ENCODE measurements at regions not wholly inside any gene's neighbourhood (a gene's known extent, or its start where the extent isn't known, plus 50 kb on each side); places are given as distances from the start of the nearest gene placed in this dataset.

GRCh38 chr9:13351778-13352386 lies 72.4 kb upstream of the MPDZ start:
- Histone ChIP-seq H3K4me3 (ENCODE audit: low read length) (no peak overlapping the region), H3K9ac (ENCODE audit: extremely low read depth, low read length, poor library complexity, severe bottlenecking) (no peak overlapping the region), H3K4me1 (ENCODE audit: control insufficient read depth, insufficient read depth, low read length) (no peaks in the 10 kb centered on the region), H3K36me3 (ENCODE audit: control insufficient read depth, insufficient read depth, low read length) (no peaks in the 10 kb centered on the region), H3K27me3 (ENCODE audit: control insufficient read depth, insufficient read depth, low read length, poor library complexity, severe bottlenecking) (no peaks in the 10 kb centered on the region), H3K9me3 (ENCODE audit: control insufficient read depth, low read length) (no peaks in the 10 kb centered on the region), H3K27ac (ENCODE audit: low read depth, low read length) (no peak overlapping the region)
- Mint-ChIP-seq H3K36me3 (ENCODE audit: low read depth) (no peaks in the 10 kb centered on the region), H3K27ac (no peak overlapping the region), H3K9me3 (no peaks in the 10 kb centered on the region), H3K4me3 (no peak overlapping the region), H3K27me3 (ENCODE audit: insufficient read depth) (no peaks in the 10 kb centered on the region), H3K4me1 (no peaks in the 10 kb centered on the region)
- DNase-seq, result no peak
- 19% methylated on average over 3 of the region's 3 CpGs; no CpG with 5 or more reads in 1 of the 2 experiments for WGBS, 2 experiments (ENCODE audit: insufficient coverage in 1 of 2, insufficient read length in 1 of 2)
- peak; percentile 87 for TF ChIP-seq CTCF (conservative IDR thresholded peaks at IDR 0.05)

GRCh38 chr9:13332571-13332970 lies 53.1 kb upstream of the MPDZ start:
- no peaks in the 10 kb centered on the region for H3K4me1 Mint-ChIP-seq
- no peak for TF ChIP-seq CTCF (conservative IDR thresholded peaks at IDR 0.05)
- no peak for DNase-seq
- WGBS, 2 experiments (ENCODE audit: insufficient coverage in 1 of 2, insufficient read length in 1 of 2), result 69% methylated on average over 1 of the region's 2 CpGs; no CpG with 5 or more reads in 1 of the 2 experiments
- H3K9ac ChIP-seq (ENCODE audit: extremely low read depth, low read length, poor library complexity, severe bottlenecking), result no peak overlapping the region
- H3K9me3 ChIP-seq (ENCODE audit: control insufficient read depth, low read length), result no peaks in the 10 kb centered on the region
- H3K4me3 ChIP-seq (ENCODE audit: low read length), result no peak overlapping the region
- no peak overlapping the region for H3K27ac Mint-ChIP-seq
- H3K9me3 Mint-ChIP-seq, result no peaks in the 10 kb centered on the region
- H3K36me3 ChIP-seq (ENCODE audit: control insufficient read depth, insufficient read depth, low read length), result no peaks in the 10 kb centered on the region
- H3K27me3 Mint-ChIP-seq (ENCODE audit: insufficient read depth), result no peaks in the 10 kb centered on the region
- no peak overlapping the region for H3K4me3 Mint-ChIP-seq
- H3K27ac ChIP-seq (ENCODE audit: low read depth, low read length), result no peak overlapping the region
- H3K27me3 ChIP-seq (ENCODE audit: control insufficient read depth, insufficient read depth, low read length, poor library complexity, severe bottlenecking), result no peaks in the 10 kb centered on the region
- no peaks in the 10 kb centered on the region for H3K36me3 Mint-ChIP-seq (ENCODE audit: low read depth)
- H3K4me1 ChIP-seq (ENCODE audit: control insufficient read depth, insufficient read depth, low read length), result no peaks in the 10 kb centered on the region

- H3K9me3 ChIP-seq (ENCODE audit: control insufficient read depth, low read length), result no peaks in the 10 kb centered on the region
- no peak overlapping the region for H3K9ac ChIP-seq (ENCODE audit: extremely low read depth, low read length, poor library complexity, severe bottlenecking)
- Mint-ChIP-seq H3K27ac (no peak overlapping the region), H3K36me3 (ENCODE audit: low read depth) (no peaks in the 10 kb centered on the region), H3K27me3 (ENCODE audit: insufficient read depth) (no peaks in the 10 kb centered on the region), H3K4me1 (no peaks in the 10 kb centered on the region), H3K9me3 (no peaks in the 10 kb centered on the region), H3K4me3 (no peak overlapping the region)
- H3K4me3 ChIP-seq (ENCODE audit: low read length), result no peak overlapping the region
- no peak for TF ChIP-seq CTCF (conservative IDR thresholded peaks at IDR 0.05)
- H3K4me1 ChIP-seq (ENCODE audit: control insufficient read depth, insufficient read depth, low read length), result no peaks in the 10 kb centered on the region
- no peak overlapping the region for H3K27ac ChIP-seq (ENCODE audit: low read depth, low read length)
- no peak for DNase-seq
- no peaks in the 10 kb centered on the region for H3K27me3 ChIP-seq (ENCODE audit: control insufficient read depth, insufficient read depth, low read length, poor library complexity, severe bottlenecking)
- H3K36me3 ChIP-seq (ENCODE audit: control insufficient read depth, insufficient read depth, low read length), result no peaks in the 10 kb centered on the region
- 91% methylated on average over 3 of the region's 3 CpGs; no CpG with 5 or more reads in 1 of the 2 experiments for WGBS, 2 experiments (ENCODE audit: insufficient coverage in 1 of 2, insufficient read length in 1 of 2)
Observed at GRCh38 chr9:13331320-13331719, 51.8 kb upstream of the MPDZ start.
